GM13976 (cell line): ENCODE measurements at regions not wholly inside any gene's neighbourhood (a gene's known extent, or its start where the extent isn't known, plus 50 kb on each side); places are given as distances from the start of the nearest gene placed in this dataset.

Experiments used
- DNase-seq: peaks from one replicate; pipeline ENCODE4 v3.0.0; 2012; ENCODE audit warnings: low spot score
- CTCF ChIP-seq: IDR thresholded peaks from 2 replicates; pipeline ENCODE4 v1.5.1; 2012; ENCODE audit warnings: borderline replicate concordance, mild to moderate bottlenecking; ENCODE audit not compliant: insufficient read depth; ENCODE audit errors: extremely low read depth, missing control alignments, control extremely low read depth
- in situ Hi-C: fragments of 300-500 bp; cut with MboI; formaldehyde crosslinking; loops from one replicate; pipeline ENCODE4 v1.12.0; 2022; ENCODE audit warnings: low sequenced_read_pairs, mixed read lengths, inconsistent platforms; ENCODE audit not compliant: unreplicated experiment

- TF ChIP-seq CTCF = no peak
- no peak for DNase-seq
- in situ Hi-C loops = no loop called here
Observed at GRCh38 chr10:4632757-4633156, 193.2 kb upstream of the AKR1E2 start.

- DNase-seq = no peak
- no peak for TF ChIP-seq CTCF
- in situ Hi-C loops = no loop called here
Observed at GRCh38 chr10:4626919-4627318, 199.1 kb upstream of the AKR1E2 start.

GRCh38 chr10:4623757-4624420 lies 202.1 kb upstream of the AKR1E2 start:
- TF ChIP-seq CTCF = no peak
- in situ Hi-C loops = no loop called here
- no peak for DNase-seq

GRCh38 chr10:4623200-4623599 lies 202.8 kb upstream of the AKR1E2 start:
- TF ChIP-seq CTCF = no peak
- in situ Hi-C loops = no loop called here
- peak; percentile 4 for DNase-seq

GRCh38 chr10:4622384-4622783 lies 203.6 kb upstream of the AKR1E2 start:
- DNase-seq = no peak
- TF ChIP-seq CTCF = no peak
- in situ Hi-C loops = no loop called here

GRCh38 chr10:4617589-4617988 lies 208.4 kb upstream of the AKR1E2 start:
- no peak for TF ChIP-seq CTCF
- in situ Hi-C loops = no loop called here

GRCh38 chr10:4615042-4615441 lies 211.0 kb upstream of the AKR1E2 start:
- no peak for TF ChIP-seq CTCF
- in situ Hi-C loops = no loop called here
- DNase-seq = no peak

More at GRCh38 chr10:4617589-4617988, 208.4 kb upstream of the AKR1E2 start:
- DNase-seq = no peak
